ENCODE measurements at regions not wholly inside any gene's neighbourhood (a gene's known extent, or its start where the extent isn't known, plus 50 kb on each side); places are given as distances from the start of the nearest gene placed in this dataset.

DNA sequence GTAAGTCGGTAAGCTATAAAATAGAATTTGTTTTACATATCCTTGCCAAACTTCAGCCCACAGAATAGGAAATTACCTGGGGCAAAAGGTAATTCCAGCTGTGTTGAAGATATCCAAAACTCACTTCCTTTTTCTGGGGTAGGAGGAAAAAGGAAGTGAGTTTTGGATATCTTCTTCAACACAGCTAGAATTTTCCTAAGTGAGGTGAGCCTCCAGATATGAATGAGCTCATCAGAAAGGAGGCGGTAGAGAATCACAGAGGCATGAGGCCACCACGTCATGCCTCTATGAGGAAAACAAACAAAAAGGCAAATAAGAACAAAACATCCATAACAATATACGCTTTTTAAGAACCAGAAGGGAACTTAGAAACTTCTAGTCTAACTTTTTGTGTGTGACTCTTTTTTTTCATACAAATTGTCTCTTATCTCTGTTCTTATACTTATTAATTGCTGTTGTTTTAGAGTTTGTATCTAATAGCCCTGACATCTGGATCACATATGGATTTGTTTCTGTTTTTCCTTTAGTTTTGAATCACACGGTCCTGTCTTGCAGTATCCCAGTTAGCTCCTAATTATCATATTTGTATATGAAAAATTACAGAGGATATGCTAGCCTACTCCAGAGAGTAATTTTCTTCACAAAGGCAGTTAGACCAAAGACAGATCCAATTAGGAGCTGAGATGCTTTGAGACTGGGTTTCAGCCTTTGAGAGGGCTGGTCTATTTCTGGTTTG is 104.5 kb downstream of the RBM43 start:
- TF ChIP-seq, protein P1, sequence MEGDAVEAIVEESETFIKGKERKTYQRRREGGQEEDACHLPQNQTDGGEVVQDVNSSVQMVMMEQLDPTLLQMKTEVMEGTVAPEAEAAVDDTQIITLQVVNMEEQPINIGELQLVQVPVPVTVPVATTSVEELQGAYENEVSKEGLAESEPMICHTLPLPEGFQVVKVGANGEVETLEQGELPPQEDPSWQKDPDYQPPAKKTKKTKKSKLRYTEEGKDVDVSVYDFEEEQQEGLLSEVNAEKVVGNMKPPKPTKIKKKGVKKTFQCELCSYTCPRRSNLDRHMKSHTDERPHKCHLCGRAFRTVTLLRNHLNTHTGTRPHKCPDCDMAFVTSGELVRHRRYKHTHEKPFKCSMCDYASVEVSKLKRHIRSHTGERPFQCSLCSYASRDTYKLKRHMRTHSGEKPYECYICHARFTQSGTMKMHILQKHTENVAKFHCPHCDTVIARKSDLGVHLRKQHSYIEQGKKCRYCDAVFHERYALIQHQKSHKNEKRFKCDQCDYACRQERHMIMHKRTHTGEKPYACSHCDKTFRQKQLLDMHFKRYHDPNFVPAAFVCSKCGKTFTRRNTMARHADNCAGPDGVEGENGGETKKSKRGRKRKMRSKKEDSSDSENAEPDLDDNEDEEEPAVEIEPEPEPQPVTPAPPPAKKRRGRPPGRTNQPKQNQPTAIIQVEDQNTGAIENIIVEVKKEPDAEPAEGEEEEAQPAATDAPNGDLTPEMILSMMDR (IDR thresholded peaks at IDR 0.05; ENCODE audit: low read depth, low read length, missing input control) = no peak
- TF ChIP-seq, protein P2, sequence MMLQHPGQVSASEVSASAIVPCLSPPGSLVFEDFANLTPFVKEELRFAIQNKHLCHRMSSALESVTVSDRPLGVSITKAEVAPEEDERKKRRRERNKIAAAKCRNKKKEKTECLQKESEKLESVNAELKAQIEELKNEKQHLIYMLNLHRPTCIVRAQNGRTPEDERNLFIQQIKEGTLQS (IDR thresholded peaks at IDR 0.05) = no peak
- TF ChIP-seq, protein P3, sequence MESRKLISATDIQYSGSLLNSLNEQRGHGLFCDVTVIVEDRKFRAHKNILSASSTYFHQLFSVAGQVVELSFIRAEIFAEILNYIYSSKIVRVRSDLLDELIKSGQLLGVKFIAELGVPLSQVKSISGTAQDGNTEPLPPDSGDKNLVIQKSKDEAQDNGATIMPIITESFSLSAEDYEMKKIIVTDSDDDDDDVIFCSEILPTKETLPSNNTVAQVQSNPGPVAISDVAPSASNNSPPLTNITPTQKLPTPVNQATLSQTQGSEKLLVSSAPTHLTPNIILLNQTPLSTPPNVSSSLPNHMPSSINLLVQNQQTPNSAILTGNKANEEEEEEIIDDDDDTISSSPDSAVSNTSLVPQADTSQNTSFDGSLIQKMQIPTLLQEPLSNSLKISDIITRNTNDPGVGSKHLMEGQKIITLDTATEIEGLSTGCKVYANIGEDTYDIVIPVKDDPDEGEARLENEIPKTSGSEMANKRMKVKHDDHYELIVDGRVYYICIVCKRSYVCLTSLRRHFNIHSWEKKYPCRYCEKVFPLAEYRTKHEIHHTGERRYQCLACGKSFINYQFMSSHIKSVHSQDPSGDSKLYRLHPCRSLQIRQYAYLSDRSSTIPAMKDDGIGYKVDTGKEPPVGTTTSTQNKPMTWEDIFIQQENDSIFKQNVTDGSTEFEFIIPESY (IDR thresholded peaks at IDR 0.05) = no peak
- TF ChIP-seq, protein P4, sequence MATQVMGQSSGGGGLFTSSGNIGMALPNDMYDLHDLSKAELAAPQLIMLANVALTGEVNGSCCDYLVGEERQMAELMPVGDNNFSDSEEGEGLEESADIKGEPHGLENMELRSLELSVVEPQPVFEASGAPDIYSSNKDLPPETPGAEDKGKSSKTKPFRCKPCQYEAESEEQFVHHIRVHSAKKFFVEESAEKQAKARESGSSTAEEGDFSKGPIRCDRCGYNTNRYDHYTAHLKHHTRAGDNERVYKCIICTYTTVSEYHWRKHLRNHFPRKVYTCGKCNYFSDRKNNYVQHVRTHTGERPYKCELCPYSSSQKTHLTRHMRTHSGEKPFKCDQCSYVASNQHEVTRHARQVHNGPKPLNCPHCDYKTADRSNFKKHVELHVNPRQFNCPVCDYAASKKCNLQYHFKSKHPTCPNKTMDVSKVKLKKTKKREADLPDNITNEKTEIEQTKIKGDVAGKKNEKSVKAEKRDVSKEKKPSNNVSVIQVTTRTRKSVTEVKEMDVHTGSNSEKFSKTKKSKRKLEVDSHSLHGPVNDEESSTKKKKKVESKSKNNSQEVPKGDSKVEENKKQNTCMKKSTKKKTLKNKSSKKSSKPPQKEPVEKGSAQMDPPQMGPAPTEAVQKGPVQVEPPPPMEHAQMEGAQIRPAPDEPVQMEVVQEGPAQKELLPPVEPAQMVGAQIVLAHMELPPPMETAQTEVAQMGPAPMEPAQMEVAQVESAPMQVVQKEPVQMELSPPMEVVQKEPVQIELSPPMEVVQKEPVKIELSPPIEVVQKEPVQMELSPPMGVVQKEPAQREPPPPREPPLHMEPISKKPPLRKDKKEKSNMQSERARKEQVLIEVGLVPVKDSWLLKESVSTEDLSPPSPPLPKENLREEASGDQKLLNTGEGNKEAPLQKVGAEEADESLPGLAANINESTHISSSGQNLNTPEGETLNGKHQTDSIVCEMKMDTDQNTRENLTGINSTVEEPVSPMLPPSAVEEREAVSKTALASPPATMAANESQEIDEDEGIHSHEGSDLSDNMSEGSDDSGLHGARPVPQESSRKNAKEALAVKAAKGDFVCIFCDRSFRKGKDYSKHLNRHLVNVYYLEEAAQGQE (IDR thresholded peaks at IDR 0.05) = no peak
- TF ChIP-seq TAF1 (conservative IDR thresholded peaks at IDR 0.05) (no peak), JUND (IDR thresholded peaks at IDR 0.05) (no peak)
- TF ChIP-seq, protein P5, sequence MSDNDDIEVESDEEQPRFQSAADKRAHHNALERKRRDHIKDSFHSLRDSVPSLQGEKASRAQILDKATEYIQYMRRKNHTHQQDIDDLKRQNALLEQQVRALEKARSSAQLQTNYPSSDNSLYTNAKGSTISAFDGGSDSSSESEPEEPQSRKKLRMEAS (IDR thresholded peaks at IDR 0.05) = no peak

Data from liver (tissue), 3 donors.